HG02571 (cell line): ENCODE measurements at regions not wholly inside any gene's neighbourhood (a gene's known extent, or its start where the extent isn't known, plus 50 kb on each side); places are given as distances from the start of the nearest gene placed in this dataset.

Source experiments
- ATAC-seq: cut with Tn5 transposase; IDR thresholded peaks from one replicate; pipeline ENCODE4 v1.9.1; 2021; ENCODE audit warnings: mild to moderate bottlenecking, moderate library complexity; ENCODE audit not compliant: unreplicated experiment

DNA sequence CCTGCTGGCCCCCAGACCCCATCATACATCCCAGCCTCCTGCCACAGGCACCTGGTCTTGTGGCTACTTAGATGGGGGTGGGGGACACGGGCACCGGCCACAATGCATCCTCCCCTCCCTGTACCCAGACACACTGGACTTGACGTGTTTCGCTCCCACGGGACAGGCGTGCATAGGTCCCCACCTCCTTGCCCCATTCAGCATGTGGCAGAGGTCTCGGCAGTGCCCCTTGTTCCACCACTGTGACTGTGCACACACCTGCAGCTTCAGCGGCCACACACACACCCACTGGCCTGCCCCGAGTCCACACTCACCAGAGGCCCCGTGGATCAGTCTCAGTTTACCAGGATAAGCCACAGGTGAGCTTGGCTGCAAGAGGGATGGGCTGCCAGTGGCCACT, 109.6 kb downstream of the ENGASE start:
- ATAC-seq, result no peak

GRCh38 chr17:79183293-79184158, 108.9 kb downstream of the ENGASE start:
- ATAC-seq, result no peak

- ATAC-seq, result no peak
Measured at GRCh38 chr17:79183043-79183292, 108.3 kb downstream of the ENGASE start.

DNA sequence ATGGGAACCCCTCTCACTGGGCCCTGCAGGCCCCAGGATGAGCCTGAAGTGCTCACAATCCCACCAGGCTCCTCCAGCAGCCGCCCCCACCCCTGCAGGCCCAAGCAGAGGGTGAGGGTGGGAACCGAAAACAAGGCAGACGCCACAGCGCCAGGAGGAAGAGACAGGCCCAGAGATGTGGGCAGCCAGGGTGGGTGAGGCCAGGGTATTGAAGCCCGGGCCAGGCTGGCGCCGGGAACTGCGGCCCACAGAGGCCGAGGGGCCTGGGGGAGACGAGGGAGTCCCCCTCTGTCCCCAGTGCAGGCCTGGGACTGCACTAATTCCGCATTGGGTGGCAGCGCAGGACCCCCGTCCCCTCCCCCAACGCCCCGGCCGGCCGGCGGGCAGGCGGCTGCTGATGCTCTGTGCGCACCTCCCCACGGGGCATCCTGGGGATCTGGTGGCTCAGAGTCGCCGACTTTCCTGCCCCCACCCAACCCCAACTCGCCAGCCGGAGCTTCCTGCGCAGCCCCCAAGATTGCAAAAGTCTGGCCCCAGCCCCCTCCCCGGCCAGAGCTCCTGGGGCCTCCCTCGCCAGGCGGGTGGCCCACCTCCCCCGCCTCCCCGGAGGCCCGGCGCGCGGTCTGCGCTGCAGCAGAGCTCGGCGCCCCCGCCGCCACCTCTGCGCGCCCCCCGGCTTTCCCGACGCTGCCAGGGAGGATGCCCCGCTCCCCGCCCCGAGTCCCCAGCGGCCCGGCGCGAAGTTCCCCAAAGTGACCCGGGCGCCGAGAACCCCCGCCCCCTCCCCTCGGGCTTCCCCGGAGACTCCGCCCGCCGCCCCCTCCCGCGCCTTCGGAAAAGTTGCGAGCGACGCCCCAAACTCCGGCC, 107.8 kb downstream of the ENGASE start:
- ATAC-seq, result no peak

DNA sequence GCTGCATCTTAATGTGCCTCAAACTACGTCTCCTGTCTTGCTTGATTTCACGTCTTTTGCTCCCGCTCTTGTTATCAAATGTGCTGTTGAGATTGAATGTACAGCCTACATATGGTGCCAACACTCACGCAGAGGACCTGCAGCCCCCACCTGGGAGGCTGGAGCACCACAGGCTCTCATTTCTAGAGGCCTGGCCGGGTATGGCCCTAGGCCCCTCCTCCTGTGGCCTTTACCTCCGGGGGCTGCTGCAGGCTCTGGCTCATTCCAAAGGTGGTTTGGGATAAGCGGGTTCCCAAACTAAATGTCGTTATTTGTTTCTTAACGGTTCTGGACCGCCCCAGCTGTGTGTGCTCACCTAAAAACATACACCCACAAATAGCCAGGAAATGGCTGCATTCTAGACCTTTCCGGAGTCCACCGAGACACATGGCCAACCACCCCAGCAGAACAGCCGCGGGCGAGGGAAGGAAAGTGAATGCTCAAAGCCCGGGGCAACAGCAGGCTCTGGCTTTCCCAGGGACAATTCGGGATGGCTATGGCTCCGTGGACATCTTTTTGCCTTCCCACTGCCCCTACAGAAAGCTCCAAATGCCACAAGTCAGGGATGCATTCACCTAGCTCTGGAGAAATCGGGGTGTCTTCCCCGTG, 105.9 kb downstream of the ENGASE start:
- ATAC-seq, result no peak

- ATAC-seq, result no peak
Measured at GRCh38 chr17:79179334-79179733, 104.7 kb downstream of the ENGASE start.

DNA sequence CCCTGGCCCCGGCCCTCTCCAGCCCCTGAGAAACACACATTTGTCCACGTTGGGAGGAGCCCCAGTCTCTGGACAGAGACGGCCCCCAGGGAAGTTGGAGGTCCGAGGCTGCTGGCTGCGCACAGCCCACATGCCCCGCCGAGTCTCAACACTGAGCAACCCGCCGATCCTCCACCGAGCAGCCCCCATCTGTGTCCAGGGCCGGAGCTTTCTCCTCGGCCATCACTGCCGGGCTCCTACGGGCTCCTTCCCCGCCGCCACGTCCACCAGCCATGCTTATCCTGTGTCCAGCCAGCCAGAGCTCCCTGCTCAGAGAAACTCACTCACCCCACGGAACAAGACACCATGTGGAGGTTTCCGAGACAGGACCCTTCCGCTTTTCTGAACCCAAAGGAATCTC, 103.3 kb downstream of the ENGASE start:
- no peak for ATAC-seq

- ATAC-seq, result no peak
Measured at GRCh38 chr17:79176792-79177601, 102.4 kb downstream of the ENGASE start.

- ATAC-seq, result no peak
Measured at GRCh38 chr17:79174905-79175856, 100.6 kb downstream of the ENGASE start.

GRCh38 chr17:79174193-79174765, 99.7 kb downstream of the ENGASE start:
- ATAC-seq, result no peak

- ATAC-seq, result no peak
Measured at GRCh38 chr17:79171188-79171587, 96.6 kb downstream of the ENGASE start.

- no peak for ATAC-seq
Measured at GRCh38 chr17:79169861-79170260, 95.2 kb downstream of the ENGASE start.

GRCh38 chr17:79169366-79169765, 94.7 kb downstream of the ENGASE start:
- no peak for ATAC-seq

- no peak for ATAC-seq
Measured at GRCh38 chr17:79168486-79169055, 93.9 kb downstream of the ENGASE start.

- ATAC-seq, result no peak
Measured at GRCh38 chr17:79167486-79167885, 92.9 kb downstream of the ENGASE start.

DNA sequence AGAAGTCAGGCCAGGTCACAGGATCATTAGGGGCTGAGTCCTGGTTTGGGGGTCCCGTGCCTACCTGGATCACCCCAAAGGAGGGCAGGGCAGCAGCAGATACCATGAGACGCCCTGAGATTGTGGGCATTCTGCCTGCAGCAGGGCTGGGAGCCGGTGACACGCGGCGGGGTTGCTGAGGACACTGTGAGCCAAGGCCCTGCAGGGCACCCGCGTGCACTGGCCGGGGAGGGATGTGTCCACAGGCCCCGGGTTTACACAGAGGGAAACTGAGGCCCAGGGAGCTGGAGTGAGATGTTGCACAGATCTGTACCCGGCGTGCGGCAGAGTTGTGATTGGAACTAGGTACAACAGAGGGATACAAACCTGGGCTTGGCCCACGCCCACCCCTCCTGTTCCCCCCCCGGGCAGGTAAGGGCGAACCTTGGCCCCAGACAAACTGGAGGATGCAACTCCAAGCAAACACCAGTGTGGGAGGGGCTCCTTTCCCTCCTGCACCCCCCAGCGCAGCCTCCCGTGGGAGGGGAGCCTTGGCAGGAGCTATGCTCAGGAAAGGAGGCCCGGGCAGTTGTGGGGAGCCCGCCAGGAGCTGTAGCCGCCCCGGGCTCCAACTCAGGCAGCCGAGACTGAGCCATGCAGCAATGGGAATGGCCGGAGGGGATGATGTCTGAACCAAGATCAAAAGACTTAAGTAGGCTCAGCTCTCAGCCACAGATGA, 91.3 kb downstream of the ENGASE start:
- ATAC-seq, result no peak

DNA sequence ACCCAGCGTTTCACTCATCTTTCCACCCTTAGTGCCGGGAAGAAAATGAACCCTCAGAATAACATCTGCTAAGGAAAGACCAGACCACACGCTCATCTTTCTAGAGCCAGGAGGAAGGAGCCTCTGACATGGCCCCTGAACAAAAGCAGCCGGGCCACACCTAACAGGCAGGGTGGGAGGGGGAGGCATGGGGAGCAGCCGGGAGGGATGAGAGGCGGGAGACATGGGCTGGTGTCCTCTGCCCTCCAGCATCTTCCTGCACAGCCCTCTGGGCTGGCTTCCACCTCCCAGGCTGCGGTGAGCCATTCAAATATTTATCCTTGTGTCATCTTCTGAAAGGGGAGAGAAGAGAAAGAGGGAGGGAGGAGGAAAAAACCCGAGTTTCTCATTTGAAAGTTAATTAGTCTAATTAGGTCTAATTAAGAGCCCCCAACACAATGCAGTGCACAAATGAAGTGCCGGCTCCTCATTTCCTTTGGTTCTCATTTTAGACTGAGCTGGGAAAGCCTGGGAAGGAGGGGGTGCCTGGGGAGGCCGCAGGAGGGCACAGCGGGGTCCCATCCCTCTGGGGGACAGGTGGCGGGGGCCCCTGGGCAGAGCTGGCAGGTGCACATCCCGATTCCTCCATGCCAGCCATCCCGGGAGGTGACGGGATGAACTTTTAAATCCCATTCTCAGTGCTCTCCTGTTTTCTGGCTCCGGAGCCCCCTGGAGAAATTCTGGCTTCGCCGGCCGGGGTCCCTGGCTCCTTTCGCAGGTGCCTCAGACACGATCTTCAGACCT, 90.5 kb downstream of the ENGASE start:
- no peak for ATAC-seq

GRCh38 chr17:79164408-79164807, 89.8 kb downstream of the ENGASE start:
- no peak for ATAC-seq
